ENCODE measurements at regions not wholly inside any gene's neighbourhood (a gene's known extent, or its start where the extent isn't known, plus 50 kb on each side); places are given as distances from the start of the nearest gene placed in this dataset.

DNA sequence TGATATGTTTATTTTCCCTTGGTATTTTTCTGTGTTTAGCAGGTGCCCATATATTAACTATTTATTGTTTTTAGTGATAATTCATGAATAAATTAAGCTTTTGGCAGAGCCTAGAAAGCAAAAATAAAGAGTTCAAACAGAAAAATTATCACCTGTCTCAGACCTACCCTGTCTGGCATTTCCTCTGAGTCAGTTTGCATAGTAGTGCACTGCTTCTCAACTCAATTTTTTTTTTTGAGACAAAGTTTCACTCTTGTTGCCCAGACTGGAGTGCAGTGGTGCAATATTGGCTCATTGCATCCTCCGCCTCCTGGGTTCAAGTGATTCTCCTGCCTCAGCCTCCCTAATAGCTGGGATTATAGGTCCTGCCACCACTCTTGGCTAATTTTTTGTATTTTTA is 793.9 kb downstream of the SUCLG1 start:
- TF ChIP-seq ZBTB21 (tag by site-specific recombination; IDR thresholded peaks at IDR 0.05) (no peak), ZNF48 (tag by site-specific recombination; IDR thresholded peaks at IDR 0.05) (no peak), ZNF670 (tag by site-specific recombination; IDR thresholded peaks at IDR 0.05; ENCODE audit: low read depth) (no peak), IKZF3 (tag by site-specific recombination; IDR thresholded peaks at IDR 0.05) (no peak), ZNF544 (tag by site-specific recombination; IDR thresholded peaks at IDR 0.05) (no peak), ZNF585B (tag by site-specific recombination; IDR thresholded peaks at IDR 0.05) (no peak), ZNF624 (tag by site-specific recombination; IDR thresholded peaks at IDR 0.05) (no peak), ZNF658 (tag by site-specific recombination; IDR thresholded peaks at IDR 0.05) (no peak), TRIM28 (IDR thresholded peaks at IDR 0.05; ENCODE audit: borderline replicate concordance, low read length) (no peak), ZNF777 (tag by site-specific recombination; IDR thresholded peaks at IDR 0.05; ENCODE audit: borderline replicate concordance) (no peak), MYNN (tag by site-specific recombination; IDR thresholded peaks at IDR 0.05; ENCODE audit: borderline replicate concordance) (no peak), SCRT1 (tag by site-specific recombination; IDR thresholded peaks at IDR 0.05; ENCODE audit: borderline replicate concordance) (no peak), ZNF248 (tag by site-specific recombination; IDR thresholded peaks at IDR 0.05) (no peak), GLI2 (tag by site-specific recombination; IDR thresholded peaks at IDR 0.05; ENCODE audit: borderline replicate concordance, low read depth) (no peak), ZNF404 (tag by site-specific recombination; IDR thresholded peaks at IDR 0.05) (no peak), ZNF146 (tag by site-specific recombination; IDR thresholded peaks at IDR 0.05) (no peak)
- TF ChIP-seq, protein P1, sequence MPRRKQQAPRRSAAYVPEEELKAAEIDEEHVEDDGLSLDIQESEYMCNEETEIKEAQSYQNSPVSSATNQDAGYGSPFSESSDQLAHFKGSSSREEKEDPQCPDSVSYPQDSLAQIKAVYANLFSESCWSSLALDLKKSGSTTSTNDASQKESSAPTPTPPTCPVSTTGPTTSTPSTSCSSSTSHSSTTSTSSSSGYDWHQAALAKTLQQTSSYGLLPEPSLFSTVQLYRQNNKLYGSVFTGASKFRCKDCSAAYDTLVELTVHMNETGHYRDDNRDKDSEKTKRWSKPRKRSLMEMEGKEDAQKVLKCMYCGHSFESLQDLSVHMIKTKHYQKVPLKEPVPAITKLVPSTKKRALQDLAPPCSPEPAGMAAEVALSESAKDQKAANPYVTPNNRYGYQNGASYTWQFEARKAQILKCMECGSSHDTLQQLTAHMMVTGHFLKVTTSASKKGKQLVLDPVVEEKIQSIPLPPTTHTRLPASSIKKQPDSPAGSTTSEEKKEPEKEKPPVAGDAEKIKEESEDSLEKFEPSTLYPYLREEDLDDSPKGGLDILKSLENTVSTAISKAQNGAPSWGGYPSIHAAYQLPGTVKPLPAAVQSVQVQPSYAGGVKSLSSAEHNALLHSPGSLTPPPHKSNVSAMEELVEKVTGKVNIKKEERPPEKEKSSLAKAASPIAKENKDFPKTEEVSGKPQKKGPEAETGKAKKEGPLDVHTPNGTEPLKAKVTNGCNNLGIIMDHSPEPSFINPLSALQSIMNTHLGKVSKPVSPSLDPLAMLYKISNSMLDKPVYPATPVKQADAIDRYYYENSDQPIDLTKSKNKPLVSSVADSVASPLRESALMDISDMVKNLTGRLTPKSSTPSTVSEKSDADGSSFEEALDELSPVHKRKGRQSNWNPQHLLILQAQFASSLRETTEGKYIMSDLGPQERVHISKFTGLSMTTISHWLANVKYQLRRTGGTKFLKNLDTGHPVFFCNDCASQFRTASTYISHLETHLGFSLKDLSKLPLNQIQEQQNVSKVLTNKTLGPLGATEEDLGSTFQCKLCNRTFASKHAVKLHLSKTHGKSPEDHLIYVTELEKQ (tag by site-specific recombination; IDR thresholded peaks at IDR 0.05; ENCODE audit: borderline replicate concordance) = no peak
- TF ChIP-seq, protein P2, sequence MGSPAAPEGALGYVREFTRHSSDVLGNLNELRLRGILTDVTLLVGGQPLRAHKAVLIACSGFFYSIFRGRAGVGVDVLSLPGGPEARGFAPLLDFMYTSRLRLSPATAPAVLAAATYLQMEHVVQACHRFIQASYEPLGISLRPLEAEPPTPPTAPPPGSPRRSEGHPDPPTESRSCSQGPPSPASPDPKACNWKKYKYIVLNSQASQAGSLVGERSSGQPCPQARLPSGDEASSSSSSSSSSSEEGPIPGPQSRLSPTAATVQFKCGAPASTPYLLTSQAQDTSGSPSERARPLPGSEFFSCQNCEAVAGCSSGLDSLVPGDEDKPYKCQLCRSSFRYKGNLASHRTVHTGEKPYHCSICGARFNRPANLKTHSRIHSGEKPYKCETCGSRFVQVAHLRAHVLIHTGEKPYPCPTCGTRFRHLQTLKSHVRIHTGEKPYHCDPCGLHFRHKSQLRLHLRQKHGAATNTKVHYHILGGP (tag by site-specific recombination; IDR thresholded peaks at IDR 0.05) = no peak
- Histone ChIP-seq H3K9me3 (ENCODE audit: control insufficient read depth, insufficient read depth, low read depth, low read length) (no peaks in the 10 kb centered on the region), H3K4me3 (ENCODE audit: low read depth, low read length) (no peak overlapping the region), H3K27ac (ENCODE audit: extremely low read depth, low read depth, low read length) (no peak overlapping the region), H3K4me1 (ENCODE audit: control insufficient read depth, insufficient read depth, low read length) (no peaks in the 10 kb centered on the region), H3K36me3 (ENCODE audit: control insufficient read depth in 2 of 2, insufficient read depth in 1 of 2, low read length in 2 of 2) (no peaks in the 10 kb centered on the region)
- CTCF ChIA-PET = no interaction called here
- POLR2A ChIA-PET = no interaction called here

DNA sequence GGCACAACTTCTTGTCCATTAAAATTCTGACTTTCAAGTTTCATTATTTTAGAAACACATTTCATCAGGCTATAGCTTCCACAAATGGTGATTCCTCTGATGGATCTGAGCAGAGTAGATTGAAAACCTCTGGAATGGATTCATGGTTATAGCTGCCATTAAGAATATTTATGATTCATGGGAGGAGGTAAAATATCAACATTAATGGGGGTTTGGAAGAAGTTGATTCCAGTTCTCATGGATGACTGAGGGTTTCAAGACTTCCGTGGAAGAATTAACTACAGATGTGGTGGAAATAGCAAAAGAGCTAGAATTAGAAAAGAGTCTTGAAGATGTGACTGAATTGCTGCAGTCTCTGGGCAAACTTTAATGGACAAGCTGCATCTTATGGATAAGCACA is 797.4 kb downstream of the SUCLG1 start:
- Histone ChIP-seq H3K4me3 (ENCODE audit: low read depth, low read length) (no peak overlapping the region), H3K4me1 (ENCODE audit: control insufficient read depth, insufficient read depth, low read length) (no peaks in the 10 kb centered on the region), H3K9me3 (ENCODE audit: control insufficient read depth, insufficient read depth, low read depth, low read length) (no peaks in the 10 kb centered on the region), H3K27ac (ENCODE audit: extremely low read depth, low read depth, low read length) (no peak overlapping the region), H3K36me3 (ENCODE audit: control insufficient read depth in 2 of 2, insufficient read depth in 1 of 2, low read length in 2 of 2) (no peaks in the 10 kb centered on the region)
- no peak for TF ChIP-seq SCRT2 (tag by site-specific recombination; IDR thresholded peaks at IDR 0.05)
- TF ChIP-seq KLF16 (tag by site-specific recombination; IDR thresholded peaks at IDR 0.05) = no peak
- TF ChIP-seq ZNF416 (tag by site-specific recombination; IDR thresholded peaks at IDR 0.05) = no peak
- no peak for TF ChIP-seq ZNF394 (tag by site-specific recombination; IDR thresholded peaks at IDR 0.05; ENCODE audit: borderline replicate concordance)
- TF ChIP-seq ZSCAN16 (tag by site-specific recombination; IDR thresholded peaks at IDR 0.05) = no peak
- TF ChIP-seq, protein P3, sequence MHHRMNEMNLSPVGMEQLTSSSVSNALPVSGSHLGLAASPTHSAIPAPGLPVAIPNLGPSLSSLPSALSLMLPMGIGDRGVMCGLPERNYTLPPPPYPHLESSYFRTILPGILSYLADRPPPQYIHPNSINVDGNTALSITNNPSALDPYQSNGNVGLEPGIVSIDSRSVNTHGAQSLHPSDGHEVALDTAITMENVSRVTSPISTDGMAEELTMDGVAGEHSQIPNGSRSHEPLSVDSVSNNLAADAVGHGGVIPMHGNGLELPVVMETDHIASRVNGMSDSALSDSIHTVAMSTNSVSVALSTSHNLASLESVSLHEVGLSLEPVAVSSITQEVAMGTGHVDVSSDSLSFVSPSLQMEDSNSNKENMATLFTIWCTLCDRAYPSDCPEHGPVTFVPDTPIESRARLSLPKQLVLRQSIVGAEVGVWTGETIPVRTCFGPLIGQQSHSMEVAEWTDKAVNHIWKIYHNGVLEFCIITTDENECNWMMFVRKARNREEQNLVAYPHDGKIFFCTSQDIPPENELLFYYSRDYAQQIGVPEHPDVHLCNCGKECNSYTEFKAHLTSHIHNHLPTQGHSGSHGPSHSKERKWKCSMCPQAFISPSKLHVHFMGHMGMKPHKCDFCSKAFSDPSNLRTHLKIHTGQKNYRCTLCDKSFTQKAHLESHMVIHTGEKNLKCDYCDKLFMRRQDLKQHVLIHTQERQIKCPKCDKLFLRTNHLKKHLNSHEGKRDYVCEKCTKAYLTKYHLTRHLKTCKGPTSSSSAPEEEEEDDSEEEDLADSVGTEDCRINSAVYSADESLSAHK (tag by site-specific recombination; IDR thresholded peaks at IDR 0.05) = no peak
- TF ChIP-seq, protein P4, sequence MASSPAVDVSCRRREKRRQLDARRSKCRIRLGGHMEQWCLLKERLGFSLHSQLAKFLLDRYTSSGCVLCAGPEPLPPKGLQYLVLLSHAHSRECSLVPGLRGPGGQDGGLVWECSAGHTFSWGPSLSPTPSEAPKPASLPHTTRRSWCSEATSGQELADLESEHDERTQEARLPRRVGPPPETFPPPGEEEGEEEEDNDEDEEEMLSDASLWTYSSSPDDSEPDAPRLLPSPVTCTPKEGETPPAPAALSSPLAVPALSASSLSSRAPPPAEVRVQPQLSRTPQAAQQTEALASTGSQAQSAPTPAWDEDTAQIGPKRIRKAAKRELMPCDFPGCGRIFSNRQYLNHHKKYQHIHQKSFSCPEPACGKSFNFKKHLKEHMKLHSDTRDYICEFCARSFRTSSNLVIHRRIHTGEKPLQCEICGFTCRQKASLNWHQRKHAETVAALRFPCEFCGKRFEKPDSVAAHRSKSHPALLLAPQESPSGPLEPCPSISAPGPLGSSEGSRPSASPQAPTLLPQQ (tag by site-specific recombination; IDR thresholded peaks at IDR 0.05) = no peak
- TF ChIP-seq, protein P5, sequence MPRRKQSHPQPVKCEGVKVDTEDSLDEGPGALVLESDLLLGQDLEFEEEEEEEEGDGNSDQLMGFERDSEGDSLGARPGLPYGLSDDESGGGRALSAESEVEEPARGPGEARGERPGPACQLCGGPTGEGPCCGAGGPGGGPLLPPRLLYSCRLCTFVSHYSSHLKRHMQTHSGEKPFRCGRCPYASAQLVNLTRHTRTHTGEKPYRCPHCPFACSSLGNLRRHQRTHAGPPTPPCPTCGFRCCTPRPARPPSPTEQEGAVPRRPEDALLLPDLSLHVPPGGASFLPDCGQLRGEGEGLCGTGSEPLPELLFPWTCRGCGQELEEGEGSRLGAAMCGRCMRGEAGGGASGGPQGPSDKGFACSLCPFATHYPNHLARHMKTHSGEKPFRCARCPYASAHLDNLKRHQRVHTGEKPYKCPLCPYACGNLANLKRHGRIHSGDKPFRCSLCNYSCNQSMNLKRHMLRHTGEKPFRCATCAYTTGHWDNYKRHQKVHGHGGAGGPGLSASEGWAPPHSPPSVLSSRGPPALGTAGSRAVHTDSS (tag by site-specific recombination; IDR thresholded peaks at IDR 0.05) = no peak
- no peak for TF ChIP-seq SP2 (tag by site-specific recombination; IDR thresholded peaks at IDR 0.05)
- CTCF ChIA-PET = no interaction called here
- POLR2A ChIA-PET = no interaction called here

Data from HEK293 (cell line).